ENCODE measurements at regions not wholly inside any gene's neighbourhood (a gene's known extent, or its start where the extent isn't known, plus 50 kb on each side); places are given as distances from the start of the nearest gene placed in this dataset.
A peak's percentile ranks its signal among the peaks of the same experiment; 100 is the strongest.

DNA sequence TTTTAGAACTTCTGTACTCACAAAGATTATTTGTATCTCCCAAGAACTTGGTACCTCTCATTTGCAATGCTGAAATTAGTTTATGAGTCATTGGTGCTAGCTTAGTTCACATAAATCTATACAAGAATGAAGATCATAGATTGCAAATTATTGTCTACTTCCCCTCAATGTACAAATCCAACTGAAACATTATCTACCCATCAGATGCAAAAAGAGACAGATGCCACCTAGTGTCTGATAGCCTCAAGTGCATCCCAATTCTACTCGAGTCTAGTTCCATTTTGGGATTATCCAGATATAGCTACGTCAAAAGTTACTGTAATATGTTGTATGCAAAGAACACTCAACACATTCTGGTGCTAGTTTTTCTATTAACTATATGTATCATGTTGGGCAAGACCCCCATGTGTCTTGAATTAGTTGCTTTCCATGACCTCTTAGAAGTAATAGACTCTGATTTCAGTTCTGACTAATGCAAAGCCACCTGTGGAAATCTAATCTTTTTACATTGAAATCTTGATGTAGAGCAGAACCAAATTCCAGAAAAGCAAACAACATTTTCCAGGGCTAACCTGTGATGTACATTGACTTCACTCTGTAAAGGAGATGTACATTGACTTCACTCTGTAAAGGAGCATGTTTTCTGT, 210.0 kb downstream of the RBM43 start:
- WGBS, 2 donors: 10 to 12% methylated on average over 2 of the region's 2 CpGs
- ATAC-seq (ENCODE audit: insufficient read depth, low FRiP score) (no peak), DNase-seq (peak in 1 of 3 donors; percentile 30)
- no peaks in the 10 kb centered on the region for H3K27me3 ChIP-seq (ENCODE audit: control insufficient read depth in 3 of 3, insufficient read depth in 3 of 3, low read length in 2 of 3)
- TF ChIP-seq, protein P1, sequence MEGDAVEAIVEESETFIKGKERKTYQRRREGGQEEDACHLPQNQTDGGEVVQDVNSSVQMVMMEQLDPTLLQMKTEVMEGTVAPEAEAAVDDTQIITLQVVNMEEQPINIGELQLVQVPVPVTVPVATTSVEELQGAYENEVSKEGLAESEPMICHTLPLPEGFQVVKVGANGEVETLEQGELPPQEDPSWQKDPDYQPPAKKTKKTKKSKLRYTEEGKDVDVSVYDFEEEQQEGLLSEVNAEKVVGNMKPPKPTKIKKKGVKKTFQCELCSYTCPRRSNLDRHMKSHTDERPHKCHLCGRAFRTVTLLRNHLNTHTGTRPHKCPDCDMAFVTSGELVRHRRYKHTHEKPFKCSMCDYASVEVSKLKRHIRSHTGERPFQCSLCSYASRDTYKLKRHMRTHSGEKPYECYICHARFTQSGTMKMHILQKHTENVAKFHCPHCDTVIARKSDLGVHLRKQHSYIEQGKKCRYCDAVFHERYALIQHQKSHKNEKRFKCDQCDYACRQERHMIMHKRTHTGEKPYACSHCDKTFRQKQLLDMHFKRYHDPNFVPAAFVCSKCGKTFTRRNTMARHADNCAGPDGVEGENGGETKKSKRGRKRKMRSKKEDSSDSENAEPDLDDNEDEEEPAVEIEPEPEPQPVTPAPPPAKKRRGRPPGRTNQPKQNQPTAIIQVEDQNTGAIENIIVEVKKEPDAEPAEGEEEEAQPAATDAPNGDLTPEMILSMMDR (IDR thresholded peaks at IDR 0.05; ENCODE audit: control extremely low read depth, extremely low read depth): peak; percentile 48
- H3K4me3 ChIP-seq: no peak overlapping the region
- no peak overlapping the region for H3K27ac ChIP-seq (ENCODE audit: low read depth in 1 of 2, low read length in 1 of 2)
- no peaks in the 10 kb centered on the region for H3K9me3 ChIP-seq (ENCODE audit: control insufficient read depth in 4 of 4, insufficient read depth in 3 of 4, low read length in 3 of 4)
- H3K36me3 ChIP-seq (ENCODE audit: control insufficient read depth in 4 of 4, insufficient read depth in 4 of 4, low read length in 4 of 4): no peaks in the 10 kb centered on the region
- no peak overlapping the region for H3K9ac ChIP-seq (ENCODE audit: insufficient read depth in 1 of 2, low read length in 2 of 2)
- H3K4me1 ChIP-seq (ENCODE audit: control insufficient read depth in 5 of 5, insufficient read depth in 5 of 5, low read length in 5 of 5): peaks cover 0 to 3% (median 0%) of the 10 kb centered on the region in 5 donors

DNA sequence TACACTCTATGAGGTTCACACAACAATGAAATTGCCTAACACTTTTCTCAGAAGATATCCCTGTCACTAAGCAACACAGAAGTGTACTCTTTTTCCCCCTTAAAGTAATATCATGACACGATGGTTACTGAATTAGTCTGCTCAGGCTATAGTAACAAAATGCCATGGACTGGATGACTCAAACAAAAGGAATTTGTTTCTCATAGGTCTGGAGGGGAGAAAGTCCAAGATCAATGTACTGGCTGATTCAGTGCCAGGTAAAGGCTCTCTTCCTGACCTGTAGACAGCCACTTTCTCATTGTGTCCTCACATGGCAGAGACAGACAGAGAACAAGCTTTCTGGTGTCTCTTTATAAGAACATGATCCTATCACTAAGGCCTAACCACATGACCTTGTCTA, 211.9 kb downstream of the RBM43 start:
- no peaks in the 10 kb centered on the region for H3K27me3 ChIP-seq (ENCODE audit: control insufficient read depth in 3 of 3, insufficient read depth in 3 of 3, low read length in 2 of 3)
- no peak overlapping the region for H3K27ac ChIP-seq (ENCODE audit: low read depth in 1 of 2, low read length in 1 of 2)
- H3K4me3 ChIP-seq: no peak overlapping the region
- DNase-seq: no peak
- 62 to 91% methylated on average over 1 of the region's 1 CpG for WGBS, 2 donors
- H3K4me1 ChIP-seq (ENCODE audit: control insufficient read depth in 5 of 5, insufficient read depth in 5 of 5, low read length in 5 of 5): peaks cover 0 to 3% (median 0%) of the 10 kb centered on the region in 5 donors
- no peak for ATAC-seq (ENCODE audit: insufficient read depth, low FRiP score)
- no peaks in the 10 kb centered on the region for H3K36me3 ChIP-seq (ENCODE audit: control insufficient read depth in 4 of 4, insufficient read depth in 4 of 4, low read length in 4 of 4)
- H3K9me3 ChIP-seq (ENCODE audit: control insufficient read depth in 4 of 4, insufficient read depth in 3 of 4, low read length in 3 of 4): no peaks in the 10 kb centered on the region
- no peak overlapping the region for H3K9ac ChIP-seq (ENCODE audit: insufficient read depth in 1 of 2, low read length in 2 of 2)
- TF ChIP-seq, protein P1 (IDR thresholded peaks at IDR 0.05; ENCODE audit: control extremely low read depth, extremely low read depth): no peak

DNA sequence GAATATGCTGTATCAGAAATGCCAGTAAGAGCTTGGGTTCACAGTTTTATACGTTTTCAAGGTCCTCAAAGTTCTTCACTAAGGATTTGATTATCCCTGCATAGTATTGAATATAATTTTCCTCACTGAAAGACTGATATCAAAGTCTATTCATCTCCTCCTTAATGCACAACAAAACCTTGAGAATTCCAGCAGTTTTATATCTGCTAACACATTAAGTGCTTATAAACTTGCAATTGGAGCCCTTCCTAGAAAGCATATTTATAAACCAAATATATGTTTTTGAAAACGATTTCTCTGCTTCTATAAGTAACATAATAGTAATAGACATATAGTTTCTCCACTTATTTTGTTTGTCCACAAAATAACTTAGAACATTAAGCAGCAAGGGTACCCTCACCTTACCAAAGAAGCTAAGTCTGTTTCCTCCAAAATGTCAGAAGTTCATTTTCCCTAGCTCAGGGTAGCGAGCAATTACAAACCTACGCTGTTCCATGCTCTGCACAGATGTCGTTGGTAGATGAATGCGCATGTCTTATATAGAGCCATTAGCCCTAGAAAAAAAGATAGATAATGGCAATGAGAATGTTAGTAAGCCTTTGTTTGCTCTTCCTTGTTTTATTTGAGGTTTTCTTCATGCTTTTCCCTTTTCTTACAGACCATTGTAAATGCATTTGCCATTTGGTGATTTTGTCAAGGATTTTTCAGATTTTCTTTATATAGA, 213.2 kb downstream of the RBM43 start:
- TF ChIP-seq, protein P1 (IDR thresholded peaks at IDR 0.05; ENCODE audit: control extremely low read depth, extremely low read depth): no peak
- Histone ChIP-seq H3K27ac (ENCODE audit: low read depth in 1 of 2, low read length in 1 of 2) (no peak overlapping the region), H3K4me1 (ENCODE audit: control insufficient read depth in 5 of 5, insufficient read depth in 5 of 5, low read length in 5 of 5) (peaks cover 0 to 3% (median 0%) of the 10 kb centered on the region in 5 donors), H3K27me3 (ENCODE audit: control insufficient read depth in 3 of 3, insufficient read depth in 3 of 3, low read length in 2 of 3) (no peaks in the 10 kb centered on the region), H3K36me3 (ENCODE audit: control insufficient read depth in 4 of 4, insufficient read depth in 4 of 4, low read length in 4 of 4) (no peaks in the 10 kb centered on the region), H3K4me3 (no peak overlapping the region), H3K9ac (ENCODE audit: insufficient read depth in 1 of 2, low read length in 2 of 2) (no peak overlapping the region), H3K9me3 (ENCODE audit: control insufficient read depth in 4 of 4, insufficient read depth in 3 of 4, low read length in 3 of 4) (no peaks in the 10 kb centered on the region)
- ATAC-seq (ENCODE audit: insufficient read depth, low FRiP score) (no peak), DNase-seq (peak in 2 of 3 donors; percentile 61 to 78)
- WGBS, 2 donors: 90 to 91% methylated on average over 6 of the region's 6 CpGs

Measured in lung (tissue), 11 donors.